Skin epidermis (tissue), 12 donors: ENCODE measurements at regions not wholly inside any gene's neighbourhood (a gene's known extent, or its start where the extent isn't known, plus 50 kb on each side); places are given as distances from the start of the nearest gene placed in this dataset.

Source experiments
- H3K27ac ChIP-seq, 21 experiments: fragments of 200-600 bp; sonication (generic) in 11 of 21; one replicate each; pipeline ENCODE4 v1.5.0; 2020; ENCODE audit warnings: mild to moderate bottlenecking in 3 of 21, inconsistent platforms in 2 of 21, moderate library complexity in 2 of 21
- H3K4me3 ChIP-seq, 7 experiments: fragments of 200-600 bp; sonication (generic) in 2 of 7; one replicate each; pipeline ENCODE4 v1.5.0; 2020; ENCODE audit warnings: inconsistent platforms in 2 of 7, mild to moderate bottlenecking in 2 of 7, moderate library complexity in 1 of 7

GRCh38 chr14:39868251-39868650, 436.0 kb upstream of the FBXO33 start:
- no peak overlapping the region for H3K27ac ChIP-seq
- H3K4me3 ChIP-seq = no peak overlapping the region

- Histone ChIP-seq H3K27ac (no peak overlapping the region), H3K4me3 (no peak overlapping the region)
Measured at GRCh38 chr14:39863441-39863840, 431.2 kb upstream of the FBXO33 start.

GRCh38 chr14:39861696-39862095, 429.5 kb upstream of the FBXO33 start:
- Histone ChIP-seq H3K4me3 (no peak overlapping the region), H3K27ac (no peak overlapping the region)

GRCh38 chr14:39861229-39861600, 429.0 kb upstream of the FBXO33 start:
- Histone ChIP-seq H3K27ac (no peak overlapping the region), H3K4me3 (no peak overlapping the region)

- H3K4me3 ChIP-seq = no peak overlapping the region
- no peak overlapping the region for H3K27ac ChIP-seq
Measured at GRCh38 chr14:39860596-39861228, 428.5 kb upstream of the FBXO33 start.

GRCh38 chr14:39859314-39859713, 427.1 kb upstream of the FBXO33 start:
- no peak overlapping the region for H3K27ac ChIP-seq

GRCh38 chr14:39857376-39858055, 425.3 kb upstream of the FBXO33 start:
- no peak overlapping the region for H3K4me3 ChIP-seq
- H3K27ac ChIP-seq = no peak overlapping the region

More at GRCh38 chr14:39859314-39859713, 427.1 kb upstream of the FBXO33 start:
- H3K4me3 ChIP-seq = no peak overlapping the region

- Histone ChIP-seq H3K4me3 (no peak overlapping the region), H3K27ac (no peak overlapping the region)
Measured at GRCh38 chr14:39853441-39853840, 421.2 kb upstream of the FBXO33 start.

- Histone ChIP-seq H3K4me3 (no peak overlapping the region), H3K27ac (no peak overlapping the region)
Measured at GRCh38 chr14:39851202-39851601, 419.0 kb upstream of the FBXO33 start.

- H3K27ac ChIP-seq = no peak overlapping the region
- H3K4me3 ChIP-seq = no peak overlapping the region
Measured at GRCh38 chr14:39847852-39848251, 415.6 kb upstream of the FBXO33 start.

- Histone ChIP-seq H3K4me3 (no peak overlapping the region), H3K27ac (no peak overlapping the region)
Measured at GRCh38 chr14:39847194-39847593, 415.0 kb upstream of the FBXO33 start.

- H3K4me3 ChIP-seq = no peak overlapping the region
- H3K27ac ChIP-seq = no peak overlapping the region
Measured at GRCh38 chr14:39843881-39844280, 411.6 kb upstream of the FBXO33 start.

- no peak overlapping the region for H3K27ac ChIP-seq
- H3K4me3 ChIP-seq = no peak overlapping the region
Measured at GRCh38 chr14:39841088-39841487, 408.9 kb upstream of the FBXO33 start.

GRCh38 chr14:39827901-39828655, 395.8 kb upstream of the FBXO33 start:
- H3K4me3 ChIP-seq = no peak overlapping the region

GRCh38 chr14:39812532-39813320, 380.5 kb upstream of the FBXO33 start:
- no peak overlapping the region for H3K27ac ChIP-seq
- no peak overlapping the region for H3K4me3 ChIP-seq

More at GRCh38 chr14:39827901-39828655, 395.8 kb upstream of the FBXO33 start:
- H3K27ac ChIP-seq = no peak overlapping the region

- Histone ChIP-seq H3K4me3 (no peak overlapping the region), H3K27ac (no peak overlapping the region)
Measured at GRCh38 chr14:39807271-39807670, 375.0 kb upstream of the FBXO33 start.

- no peak overlapping the region for H3K27ac ChIP-seq
- H3K4me3 ChIP-seq = no peak overlapping the region
Measured at GRCh38 chr14:39784461-39784860, 352.2 kb upstream of the FBXO33 start.

GRCh38 chr14:39781466-39781865, 349.2 kb upstream of the FBXO33 start:
- H3K27ac ChIP-seq = no peak overlapping the region
- no peak overlapping the region for H3K4me3 ChIP-seq

GRCh38 chr14:39773387-39774126, 341.3 kb upstream of the FBXO33 start:
- no peak overlapping the region for H3K27ac ChIP-seq
- H3K4me3 ChIP-seq = no peak overlapping the region

- H3K27ac ChIP-seq = no peak overlapping the region
- H3K4me3 ChIP-seq = no peak overlapping the region
Measured at GRCh38 chr14:39772627-39773026, 340.4 kb upstream of the FBXO33 start.
